GM23248 (cell line): ENCODE measurements at regions not wholly inside any gene's neighbourhood (a gene's known extent, or its start where the extent isn't known, plus 50 kb on each side); places are given as distances from the start of the nearest gene placed in this dataset.

Experiments
- EZH2 ChIP-seq: fragments of 200-600 bp; sonication (generic); IDR thresholded peaks from 2 replicates; pipeline ENCODE4 v1.6.1; 2018; ENCODE audit warnings: antibody characterized with exemption, mild to moderate bottlenecking; ENCODE audit not compliant: insufficient read depth, poor library complexity, severe bottlenecking
- EZH2phosphoT487 ChIP-seq: fragments of 200-600 bp; sonication (generic); IDR thresholded peaks from 2 replicates; pipeline ENCODE4 v1.6.1; 2018; ENCODE audit warnings: antibody characterized with exemption, moderate library complexity, mild to moderate bottlenecking, low read depth; ENCODE audit not compliant: insufficient read depth

DNA sequence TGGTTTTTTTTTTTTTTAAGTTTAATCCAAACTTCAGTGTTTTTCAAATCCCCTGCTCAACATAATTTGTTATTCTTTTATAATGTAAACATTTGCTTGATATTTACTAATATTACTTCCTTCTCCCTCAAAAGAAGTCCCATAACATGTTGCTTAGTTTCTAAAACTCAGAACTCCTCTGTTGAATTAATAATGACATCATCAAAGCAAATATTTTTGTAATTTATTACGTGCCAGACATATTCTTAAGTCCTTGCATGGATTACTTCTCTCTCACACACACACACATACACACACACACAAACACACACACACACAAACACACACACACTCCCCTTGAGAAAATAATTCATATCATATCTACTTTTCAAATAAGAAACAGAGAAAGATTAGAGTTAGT, 1432.3 kb upstream of the SPRY2 start:
- TF ChIP-seq EZH2phosphoT487 (no peak), EZH2 (no peak)
